ENCODE measurements at regions not wholly inside any gene's neighbourhood (a gene's known extent, or its start where the extent isn't known, plus 50 kb on each side); places are given as distances from the start of the nearest gene placed in this dataset.

DNA sequence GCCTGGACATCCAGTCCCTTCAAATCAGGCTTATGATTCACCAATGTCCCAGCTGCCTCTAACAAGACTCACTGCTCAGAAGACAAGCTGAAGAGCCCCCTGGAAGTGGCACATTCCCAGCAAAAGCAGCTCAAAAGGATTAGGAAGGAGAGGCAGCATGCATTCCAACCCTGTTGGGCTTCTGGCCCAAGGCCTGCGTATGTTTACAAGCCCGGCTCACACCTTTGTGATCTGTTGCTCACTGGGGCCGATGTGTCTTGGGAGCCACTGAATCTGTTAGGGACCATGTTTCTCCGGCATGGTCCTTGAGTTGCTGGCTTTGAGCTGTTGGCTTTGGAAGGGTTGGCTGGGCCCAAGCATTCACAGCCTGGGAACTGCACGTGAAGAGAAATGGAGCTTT, 81.2 kb upstream of the C1orf174 start:
- no peak overlapping the region for H3K4me3 ChIP-seq (ENCODE audit: low read depth, low read length)
- no peak for DNase-seq (ENCODE audit: low read depth)
- TF ChIP-seq CTCF (conservative IDR thresholded peaks at IDR 0.05; ENCODE audit: low read depth, low read length) = no peak

DNA sequence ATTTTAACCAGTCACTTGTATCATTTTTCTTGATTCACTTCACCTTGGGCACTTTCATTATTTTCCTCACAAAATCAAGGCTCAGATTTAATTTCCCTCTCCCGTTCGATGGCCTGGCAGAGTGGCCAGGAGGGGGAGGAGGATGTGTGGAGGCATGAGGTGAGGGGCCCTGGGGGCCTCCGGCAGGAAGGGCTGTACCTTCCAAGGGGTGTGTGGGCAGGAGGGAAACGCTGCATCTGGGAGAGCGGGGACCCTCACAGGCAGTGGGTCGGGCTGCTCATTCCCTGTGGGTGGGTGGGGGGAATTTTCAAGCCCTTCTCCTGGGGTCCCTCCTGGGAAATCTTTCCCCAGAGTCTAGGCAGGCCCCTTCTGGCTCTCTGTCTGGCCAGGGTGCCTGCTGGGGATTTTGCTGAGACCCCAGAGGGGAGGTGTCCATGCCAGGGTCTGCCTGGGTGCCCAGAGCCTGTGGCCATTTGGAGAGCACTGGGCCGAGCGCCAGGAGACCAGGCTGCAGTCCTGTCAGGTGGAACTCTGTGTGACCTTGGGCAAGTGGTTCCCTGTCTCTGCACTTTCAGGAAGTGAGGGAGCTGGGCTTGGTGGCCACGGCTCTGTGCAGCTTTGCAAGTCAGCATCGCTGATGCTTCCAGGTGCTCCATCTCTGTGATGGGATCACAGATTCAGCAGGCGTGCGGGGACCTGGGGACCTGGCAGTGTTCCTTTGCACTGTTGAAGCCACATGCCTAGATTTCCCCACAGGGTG, 81.9 kb upstream of the C1orf174 start:
- no peak for DNase-seq (ENCODE audit: low read depth)
- TF ChIP-seq CTCF (conservative IDR thresholded peaks at IDR 0.05; ENCODE audit: low read depth, low read length) = no peak

DNA sequence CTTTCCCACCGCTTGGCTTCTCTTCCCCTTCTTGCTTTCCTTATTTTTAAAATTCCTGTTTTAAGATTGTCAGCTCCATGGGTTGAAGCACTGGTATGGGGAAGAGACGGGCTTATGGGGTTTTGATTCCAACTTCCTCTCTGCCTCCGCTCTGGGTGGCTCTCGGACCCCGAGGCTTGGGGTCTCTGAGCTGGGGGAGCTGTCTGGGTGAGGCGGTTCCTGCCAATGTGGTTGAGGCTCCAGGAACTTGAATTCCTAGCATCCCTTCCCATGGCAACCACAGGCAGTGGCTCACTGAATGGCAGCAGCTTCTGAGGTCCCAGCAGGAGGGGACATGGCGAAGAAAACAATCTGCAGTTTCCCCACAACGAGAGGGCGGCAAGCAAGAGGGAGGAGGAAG, 83.1 kb upstream of the C1orf174 start:
- no peak for DNase-seq (ENCODE audit: low read depth)
- TF ChIP-seq CTCF (conservative IDR thresholded peaks at IDR 0.05; ENCODE audit: low read depth, low read length) = no peak
- H3K4me3 ChIP-seq (ENCODE audit: low read depth, low read length) = no peak overlapping the region

More for the DNA sequence above, 81.9 kb upstream of the C1orf174 start:
- H3K4me3 ChIP-seq (ENCODE audit: low read depth, low read length) = no peak overlapping the region

GRCh38 chr1:3984586-3984985, 84.5 kb upstream of the C1orf174 start:
- no peak for TF ChIP-seq CTCF (conservative IDR thresholded peaks at IDR 0.05; ENCODE audit: low read depth, low read length)
- no peak overlapping the region for H3K4me3 ChIP-seq (ENCODE audit: low read depth, low read length)
- no peak for DNase-seq (ENCODE audit: low read depth)

DNA sequence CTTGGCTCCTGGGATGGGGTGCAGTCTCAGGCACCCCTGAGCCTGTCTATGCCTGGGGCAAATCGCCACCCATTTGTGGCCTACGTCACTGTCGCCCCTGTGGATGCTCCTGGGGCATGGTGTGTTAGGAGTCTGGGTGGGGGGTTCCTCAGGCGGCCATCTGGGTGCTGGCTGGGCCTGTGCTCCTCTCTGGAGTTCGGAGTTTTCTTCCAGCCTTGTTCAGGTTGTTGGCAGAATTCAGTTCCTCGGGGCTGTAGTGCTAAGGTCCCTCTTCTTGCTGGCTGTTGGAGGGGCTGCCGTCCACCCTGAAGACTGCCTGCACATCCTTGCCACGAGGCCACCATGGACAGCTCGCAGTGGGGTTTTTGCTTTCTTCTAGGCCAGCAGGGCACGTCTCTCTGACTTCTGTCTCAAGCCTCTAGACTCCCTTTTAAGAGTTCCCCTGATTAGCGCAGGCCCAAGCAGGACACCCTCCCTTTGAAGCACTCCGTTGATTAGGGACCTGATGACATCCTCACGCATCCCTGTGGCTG, 86.7 kb upstream of the C1orf174 start:
- no peak for TF ChIP-seq CTCF (conservative IDR thresholded peaks at IDR 0.05; ENCODE audit: low read depth, low read length)
- no peak overlapping the region for H3K4me3 ChIP-seq (ENCODE audit: low read depth, low read length)
- no peak for DNase-seq (ENCODE audit: low read depth)

DNA sequence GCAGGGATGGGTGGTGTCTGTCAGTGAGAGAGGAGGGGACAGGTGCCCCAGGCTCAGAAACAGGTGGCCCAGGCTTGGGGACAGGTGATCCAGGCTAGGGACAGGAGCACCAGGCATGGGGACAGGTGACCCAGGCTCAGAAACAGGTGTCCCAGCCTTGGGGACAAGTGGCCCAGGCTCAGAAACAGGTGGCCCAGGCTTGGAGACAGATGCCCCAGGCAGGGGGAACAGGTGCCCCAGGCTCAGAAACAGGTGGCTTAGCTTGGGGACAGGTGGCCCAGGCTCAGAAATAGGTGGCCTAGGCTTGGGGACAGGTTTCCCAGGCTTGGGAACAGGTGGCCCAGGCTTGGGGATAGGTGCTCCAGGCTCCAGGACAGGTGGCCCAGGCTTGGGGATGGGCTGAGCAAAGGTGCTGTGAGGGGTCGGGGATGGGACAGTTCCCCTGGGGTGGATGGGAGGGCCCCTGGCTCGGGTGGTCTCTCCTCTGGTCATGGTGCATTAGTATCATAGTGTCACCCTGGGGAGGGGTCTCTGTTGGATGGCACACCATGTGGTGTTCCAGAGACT, 87.7 kb upstream of the C1orf174 start:
- no peak for DNase-seq (ENCODE audit: low read depth)
- no peak for TF ChIP-seq CTCF (conservative IDR thresholded peaks at IDR 0.05; ENCODE audit: low read depth, low read length)

DNA sequence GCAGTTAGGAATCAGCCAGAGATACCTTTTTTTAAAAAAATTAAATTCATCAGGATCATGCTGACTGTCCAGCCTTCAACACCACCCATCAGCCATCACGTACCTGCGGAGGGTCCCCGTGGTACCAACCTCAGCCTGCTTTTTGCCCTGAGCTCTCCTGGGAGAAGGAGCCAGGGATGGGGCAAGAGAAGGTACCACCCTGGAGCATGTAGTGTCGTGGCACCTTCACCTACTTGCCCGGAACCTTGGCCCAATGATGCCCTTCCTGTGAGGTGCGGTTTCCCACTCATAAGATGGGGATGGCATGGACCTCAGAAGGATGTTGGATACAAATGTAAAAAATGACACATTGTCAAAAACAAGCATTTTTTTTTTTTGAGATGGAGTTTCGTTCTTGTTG, 88.4 kb upstream of the C1orf174 start:
- no peak for TF ChIP-seq CTCF (conservative IDR thresholded peaks at IDR 0.05; ENCODE audit: low read depth, low read length)
- no peak for DNase-seq (ENCODE audit: low read depth)
- no peak overlapping the region for H3K4me3 ChIP-seq (ENCODE audit: low read depth, low read length)

More for the DNA sequence above, 87.7 kb upstream of the C1orf174 start:
- no peak overlapping the region for H3K4me3 ChIP-seq (ENCODE audit: low read depth, low read length)

All from choroid plexus epithelial cell (primary cell).